GM12874 (cell line): ENCODE measurements at regions not wholly inside any gene's neighbourhood (a gene's known extent, or its start where the extent isn't known, plus 50 kb on each side); places are given as distances from the start of the nearest gene placed in this dataset.

Source experiments
- TF ChIP-seq, protein P1 (sequence below): IDR thresholded peaks from 2 replicates; pipeline ENCODE4 v1.5.1; 2011; ENCODE audit warnings: low read depth, mild to moderate bottlenecking, control low read depth, low read length, moderate library complexity; ENCODE audit not compliant: insufficient read depth

DNA sequence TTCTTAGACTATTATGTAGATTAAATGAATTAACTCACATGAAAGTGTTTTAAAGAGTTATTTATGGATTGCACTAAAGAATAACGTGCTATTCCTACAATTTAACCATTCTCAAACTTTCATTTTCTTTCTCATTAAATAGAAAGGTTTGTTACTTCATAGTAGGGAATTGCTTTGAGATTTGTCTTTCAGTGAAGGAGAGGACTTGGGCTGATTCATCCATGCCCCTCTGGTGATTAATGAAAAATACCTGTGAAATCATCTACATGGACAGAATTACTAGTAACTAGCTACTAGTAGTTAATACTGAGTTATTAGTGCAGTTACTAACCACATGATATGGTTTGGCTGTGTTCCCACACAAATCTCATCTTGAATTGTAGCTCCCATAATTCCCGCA lies 275.8 kb upstream of the CDH20 start:
- TF ChIP-seq, protein P1, sequence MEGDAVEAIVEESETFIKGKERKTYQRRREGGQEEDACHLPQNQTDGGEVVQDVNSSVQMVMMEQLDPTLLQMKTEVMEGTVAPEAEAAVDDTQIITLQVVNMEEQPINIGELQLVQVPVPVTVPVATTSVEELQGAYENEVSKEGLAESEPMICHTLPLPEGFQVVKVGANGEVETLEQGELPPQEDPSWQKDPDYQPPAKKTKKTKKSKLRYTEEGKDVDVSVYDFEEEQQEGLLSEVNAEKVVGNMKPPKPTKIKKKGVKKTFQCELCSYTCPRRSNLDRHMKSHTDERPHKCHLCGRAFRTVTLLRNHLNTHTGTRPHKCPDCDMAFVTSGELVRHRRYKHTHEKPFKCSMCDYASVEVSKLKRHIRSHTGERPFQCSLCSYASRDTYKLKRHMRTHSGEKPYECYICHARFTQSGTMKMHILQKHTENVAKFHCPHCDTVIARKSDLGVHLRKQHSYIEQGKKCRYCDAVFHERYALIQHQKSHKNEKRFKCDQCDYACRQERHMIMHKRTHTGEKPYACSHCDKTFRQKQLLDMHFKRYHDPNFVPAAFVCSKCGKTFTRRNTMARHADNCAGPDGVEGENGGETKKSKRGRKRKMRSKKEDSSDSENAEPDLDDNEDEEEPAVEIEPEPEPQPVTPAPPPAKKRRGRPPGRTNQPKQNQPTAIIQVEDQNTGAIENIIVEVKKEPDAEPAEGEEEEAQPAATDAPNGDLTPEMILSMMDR: no peak

DNA sequence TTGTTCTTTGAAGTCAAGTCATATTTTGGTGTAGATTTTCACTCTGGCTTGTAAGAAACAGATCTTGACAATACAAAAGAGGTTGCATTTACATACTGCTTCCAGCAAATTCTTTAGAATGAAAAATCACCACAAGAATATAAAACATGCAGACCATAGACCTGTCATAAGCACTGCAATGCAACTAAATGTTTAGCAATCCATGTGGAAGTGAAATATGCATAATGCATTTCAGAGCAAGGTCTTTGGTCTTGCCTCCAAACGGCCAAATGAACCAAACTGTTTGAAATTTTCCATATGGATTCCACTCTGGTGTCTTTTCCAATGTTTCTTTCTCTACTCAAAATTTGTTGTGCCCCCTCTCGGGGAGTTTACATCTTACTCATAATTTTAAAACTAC lies 271.0 kb upstream of the CDH20 start:
- TF ChIP-seq, protein P1: no peak

DNA sequence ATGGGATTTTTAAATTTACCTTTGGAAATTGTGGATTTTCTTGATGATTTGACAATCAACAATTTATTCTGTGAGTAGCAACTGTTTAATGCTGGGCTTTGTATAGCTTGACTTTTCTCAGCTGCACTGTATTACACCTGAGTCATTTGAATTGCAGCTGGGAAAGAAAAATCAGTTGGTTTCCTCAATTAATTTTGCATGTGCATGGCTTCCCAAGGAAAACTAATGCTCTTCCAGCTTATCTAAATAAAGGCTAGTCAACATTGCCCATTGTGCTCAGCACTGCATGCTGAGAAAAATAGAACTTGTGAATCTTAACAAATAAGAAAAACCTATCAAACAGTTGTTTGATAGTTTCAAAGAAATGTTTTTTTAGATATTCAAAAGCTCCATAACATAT lies 268.3 kb upstream of the CDH20 start:
- TF ChIP-seq, protein P1: no peak

DNA sequence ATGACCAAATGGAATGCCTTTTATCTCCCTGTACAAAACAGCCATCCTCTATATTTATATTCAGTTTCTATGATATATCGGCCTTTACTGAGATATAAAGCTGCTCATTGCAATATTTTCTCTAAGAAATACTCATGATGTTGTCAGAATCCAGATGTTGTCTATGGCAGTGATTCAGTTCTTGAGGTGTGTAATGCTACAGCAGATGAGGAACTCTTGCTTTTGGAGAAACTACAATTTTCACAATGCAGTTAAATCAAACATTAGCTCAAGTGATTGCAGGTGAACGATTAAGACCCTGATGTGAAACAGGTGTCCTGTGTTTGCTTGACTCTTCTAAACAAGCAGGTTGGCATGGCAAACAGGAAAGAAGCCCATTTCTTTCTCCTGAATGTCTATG lies 256.2 kb upstream of the CDH20 start:
- TF ChIP-seq, protein P1: no peak

DNA sequence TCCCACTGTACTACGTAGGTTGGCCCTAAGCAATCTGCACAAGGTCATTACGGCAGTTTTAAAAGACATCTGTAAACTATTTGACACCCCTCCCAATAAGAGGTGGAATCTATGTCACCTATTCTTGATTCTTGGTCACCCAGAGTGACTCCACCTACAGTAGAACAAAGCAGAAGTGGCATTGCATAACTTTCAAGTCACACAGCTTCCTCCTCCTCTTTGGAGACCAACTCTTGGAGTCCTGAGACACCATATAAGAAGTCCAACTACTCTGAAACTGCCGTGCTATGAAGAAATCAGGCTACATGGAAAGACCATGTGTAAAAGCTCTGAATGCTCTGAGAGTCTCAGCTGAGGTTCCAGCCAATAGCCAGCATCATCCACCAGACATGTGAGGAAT lies 253.5 kb upstream of the CDH20 start:
- TF ChIP-seq, protein P1: no peak

DNA sequence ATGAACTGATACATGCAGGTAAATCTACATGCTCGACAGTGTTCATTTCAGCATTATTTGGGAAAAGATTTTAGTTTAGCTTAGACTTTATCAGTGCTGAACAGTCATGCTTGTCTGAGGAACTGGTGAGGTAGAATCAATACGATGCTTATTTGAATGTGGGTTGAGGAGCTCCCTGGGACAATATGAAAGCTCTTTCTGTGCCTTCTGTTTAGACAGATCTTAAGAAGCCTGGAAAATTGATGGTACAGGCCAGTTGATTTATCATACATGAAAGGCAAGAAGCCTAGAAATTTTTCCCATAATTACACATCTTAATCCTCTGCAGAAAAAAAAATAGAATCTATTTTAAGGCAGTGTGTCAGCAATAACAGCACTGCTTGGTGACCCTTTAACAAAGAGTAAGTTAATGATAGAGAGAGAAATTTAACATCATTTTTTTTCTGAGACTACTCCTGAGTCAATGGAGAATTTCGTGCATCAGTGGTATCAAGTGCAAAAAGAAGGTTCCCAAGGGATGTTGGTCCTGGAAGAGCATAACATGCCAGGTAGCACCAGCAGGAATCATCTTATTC lies 252.2 kb upstream of the CDH20 start:
- TF ChIP-seq, protein P1: no peak

DNA sequence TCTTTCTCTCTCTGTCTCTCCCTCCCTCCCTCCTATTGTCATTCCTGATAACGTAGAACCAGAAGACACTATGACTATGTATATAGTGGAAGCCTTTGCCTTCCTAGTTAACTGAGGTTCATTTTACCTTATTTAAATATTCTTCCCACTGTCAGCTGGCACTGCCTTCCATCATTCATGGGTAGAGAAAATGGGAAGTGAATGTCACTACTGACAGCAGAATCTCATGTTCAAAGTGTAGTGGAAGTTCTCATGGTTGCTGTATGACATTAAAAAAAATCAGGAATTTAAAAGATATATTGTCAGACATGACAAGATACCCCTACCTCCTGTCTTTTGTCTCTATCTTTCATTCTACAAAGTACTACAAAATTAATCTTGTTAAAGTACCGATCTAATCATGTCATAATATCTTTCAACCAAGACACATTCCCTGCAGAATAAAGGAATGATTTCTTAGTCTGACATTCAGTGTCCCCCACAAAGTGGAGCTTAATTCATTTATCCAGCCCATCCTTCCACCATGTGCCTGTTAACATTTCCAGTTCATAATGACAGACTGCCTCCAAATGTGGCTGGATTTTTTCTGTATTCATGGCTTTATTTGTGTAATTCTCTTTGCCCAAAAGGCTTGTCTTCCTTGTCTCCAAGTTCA lies 250.1 kb upstream of the CDH20 start:
- TF ChIP-seq, protein P1: no peak
